NB4 (cell line): ENCODE measurements at regions not wholly inside any gene's neighbourhood (a gene's known extent, or its start where the extent isn't known, plus 50 kb on each side); places are given as distances from the start of the nearest gene placed in this dataset.

Experiments
- CTCF ChIP-seq: IDR thresholded peaks from one replicate; pipeline ENCODE4 v1.5.1; 2012; ENCODE audit warnings: low read depth, low read length
- TF ChIP-seq, protein P1 (sequence below): IDR thresholded peaks from 2 replicates; pipeline ENCODE4 v1.6.1; 2011; ENCODE audit warnings: low read depth, low read length

DNA sequence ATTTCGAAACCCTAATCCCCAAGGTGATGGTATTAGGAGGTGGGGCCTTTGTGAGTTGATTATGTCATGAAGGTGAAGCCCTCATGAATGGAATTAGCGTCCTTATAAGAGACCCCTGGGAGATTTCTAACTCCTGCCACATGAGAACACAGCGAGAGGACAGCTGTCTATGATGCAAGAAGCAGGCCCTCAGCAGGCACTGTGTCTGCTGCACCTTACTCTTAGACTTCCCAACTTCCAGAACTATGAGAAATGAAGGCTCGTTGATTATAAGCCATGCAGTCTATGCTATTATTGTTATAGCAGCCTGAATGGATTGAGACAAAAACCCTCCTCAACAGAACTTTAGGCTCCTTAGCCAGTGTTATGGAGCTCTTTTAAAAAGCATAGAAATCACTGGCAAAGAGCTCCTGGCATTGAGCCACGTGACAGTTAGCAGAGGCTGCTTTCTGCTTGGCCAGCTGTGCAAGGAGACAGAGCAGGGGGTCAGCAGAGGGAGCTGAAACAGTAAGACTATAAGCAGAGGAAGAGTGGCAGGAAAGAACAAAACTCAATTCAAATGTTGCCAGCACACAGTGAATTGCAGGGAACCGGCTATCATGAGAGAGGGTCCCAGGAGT, 219.2 kb upstream of the FAT1 start:
- TF ChIP-seq, protein P1, sequence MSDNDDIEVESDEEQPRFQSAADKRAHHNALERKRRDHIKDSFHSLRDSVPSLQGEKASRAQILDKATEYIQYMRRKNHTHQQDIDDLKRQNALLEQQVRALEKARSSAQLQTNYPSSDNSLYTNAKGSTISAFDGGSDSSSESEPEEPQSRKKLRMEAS = no peak
- no peak for TF ChIP-seq CTCF
